CD4-positive, alpha-beta T cell (primary cell): ENCODE measurements at regions not wholly inside any gene's neighbourhood (a gene's known extent, or its start where the extent isn't known, plus 50 kb on each side); places are given as distances from the start of the nearest gene placed in this dataset.
A peak's percentile ranks its signal among the peaks of the same experiment; 100 is the strongest.

ENCODE experiments used
- ATAC-seq: fragments of 200-7000 bp; cut with Tn5 transposase; one replicate; pipeline ENCODE4 v1.10.0; 2022; ENCODE audit warnings: mild to moderate bottlenecking; ENCODE audit not compliant: poor library complexity
- CTCF ChIA-PET: fragments of 350-600 bp; sonication (Branson Sonifier 250); formaldehyde crosslinking; loops from one replicate; lab custom pipeline; 2021; ENCODE audit warnings: antibody characterized with exemption, inconsistent platforms; lab: Charles Lee
- POLR2A ChIA-PET: fragments of 350-600 bp; sonication (Branson Sonifier 250); formaldehyde crosslinking; loops from one replicate; lab custom pipeline; 2021; ENCODE audit warnings: antibody characterized with exemption, inconsistent platforms; lab: Charles Lee
- DNase-seq, 14 experiments: peaks; one replicate each; pipeline ENCODE4 v3.0.0-alpha.2; 2013 to 2020; ENCODE audit warnings: mixed read lengths in 2 of 14
- H3K27ac ChIP-seq, 2 donors: one replicate each; pipeline versions ENCODE4 v1.5.1 to v1.7.0; 2013; ENCODE audit warnings: low read length in 2 of 2, low read depth in 1 of 2, mild to moderate bottlenecking in 1 of 2
- H3K27me3 ChIP-seq, 2 experiments: 1 replicate in 1 of 2; 2 replicates in 1 of 2; pipeline versions ENCODE4 v1.6.1 to v1.7.0; 2013; ENCODE audit warnings: low read length in 2 of 2, control low read depth in 1 of 2, mild to moderate bottlenecking in 1 of 2, moderate library complexity in 1 of 2; ENCODE audit not compliant: insufficient read depth in 2 of 2, control insufficient read depth in 1 of 2
- H3K36me3 ChIP-seq: one replicate; pipeline ENCODE4 v1.6.1; 2013; ENCODE audit warnings: low read length, control low read depth; ENCODE audit not compliant: insufficient read depth
- H3K4me1 ChIP-seq: one replicate; pipeline ENCODE4 v1.6.1; 2013; ENCODE audit warnings: low read length, control low read depth; ENCODE audit not compliant: insufficient read depth
- H3K4me3 ChIP-seq: one replicate; pipeline ENCODE4 v1.5.1; 2013; ENCODE audit warnings: mild to moderate bottlenecking, low read length, moderate library complexity
- H3K9me3 ChIP-seq, 2 experiments: 1 replicate in 1 of 2; 2 replicates in 1 of 2; pipeline versions ENCODE4 v1.6.1 to v1.7.0; 2013; ENCODE audit warnings: low read length in 2 of 2, mild to moderate bottlenecking in 2 of 2, control low read depth in 1 of 2, moderate library complexity in 1 of 2; ENCODE audit not compliant: control insufficient read depth in 1 of 2, insufficient read depth in 1 of 2
- H3K27ac Mint-ChIP-seq: one replicate; pipeline ENCODE4 v1.8.0; 2020; ENCODE audit warnings: mixed read lengths
- H3K27me3 Mint-ChIP-seq: one replicate; pipeline ENCODE4 v1.8.0; 2021; ENCODE audit warnings: mixed read lengths
- H3K36me3 Mint-ChIP-seq: one replicate; pipeline ENCODE4 v1.8.0; 2021; ENCODE audit warnings: low read depth, mixed read lengths
- H3K4me1 Mint-ChIP-seq: one replicate; pipeline ENCODE4 v1.8.0; 2021; ENCODE audit warnings: low read depth, mixed read lengths
- H3K4me3 Mint-ChIP-seq: one replicate; pipeline ENCODE4 v1.8.0; 2020; ENCODE audit warnings: mild to moderate bottlenecking, mixed read lengths
- H3K9me3 Mint-ChIP-seq: one replicate; pipeline ENCODE4 v1.8.0; 2020; ENCODE audit warnings: mixed read lengths
- intact Hi-C, 2 experiments: fragments of 100-400 bp; cut with DNase I in 1 of 2; cut with micrococcal nuclease in 1 of 2; formaldehyde crosslinking; loops; one replicate each; pipeline versions ENCODE4 v1.15.1 to v1.9.0; 2023 to 2025; cut with DNase I, micrococcal nuclease
- TF ChIP-seq, protein P1 (sequence below): fragments of 200-600 bp; IDR thresholded peaks from one replicate; pipeline ENCODE4 v1.8.0; 2022; ENCODE audit warnings: antibody characterized with exemption, mild to moderate bottlenecking

GRCh38 chr20:41692479-41693135 is 74.4 kb upstream of the CHD6 start:
- intact Hi-C loops = loop anchor here (2.0 to 10.0 kb wide), 7 partner anchors 74 to 1492 kb away; partner anchors contain the start of genes CHD6 (in 2 of the 2), PLCG1 (in 1 of the 2), PTPRT (in 1 of the 2) and TOP1 (in 1 of the 2)
- TF ChIP-seq, protein P1, sequence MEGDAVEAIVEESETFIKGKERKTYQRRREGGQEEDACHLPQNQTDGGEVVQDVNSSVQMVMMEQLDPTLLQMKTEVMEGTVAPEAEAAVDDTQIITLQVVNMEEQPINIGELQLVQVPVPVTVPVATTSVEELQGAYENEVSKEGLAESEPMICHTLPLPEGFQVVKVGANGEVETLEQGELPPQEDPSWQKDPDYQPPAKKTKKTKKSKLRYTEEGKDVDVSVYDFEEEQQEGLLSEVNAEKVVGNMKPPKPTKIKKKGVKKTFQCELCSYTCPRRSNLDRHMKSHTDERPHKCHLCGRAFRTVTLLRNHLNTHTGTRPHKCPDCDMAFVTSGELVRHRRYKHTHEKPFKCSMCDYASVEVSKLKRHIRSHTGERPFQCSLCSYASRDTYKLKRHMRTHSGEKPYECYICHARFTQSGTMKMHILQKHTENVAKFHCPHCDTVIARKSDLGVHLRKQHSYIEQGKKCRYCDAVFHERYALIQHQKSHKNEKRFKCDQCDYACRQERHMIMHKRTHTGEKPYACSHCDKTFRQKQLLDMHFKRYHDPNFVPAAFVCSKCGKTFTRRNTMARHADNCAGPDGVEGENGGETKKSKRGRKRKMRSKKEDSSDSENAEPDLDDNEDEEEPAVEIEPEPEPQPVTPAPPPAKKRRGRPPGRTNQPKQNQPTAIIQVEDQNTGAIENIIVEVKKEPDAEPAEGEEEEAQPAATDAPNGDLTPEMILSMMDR = no peak
- peaks cover 2% of the 10 kb centered on the region for H3K27me3 Mint-ChIP-seq

GRCh38 chr20:41691443-41691842 is 73.3 kb upstream of the CHD6 start:
- Mint-ChIP-seq H3K27ac (no peak overlapping the region), H3K4me3 (peak overlapping the region; percentile 40), H3K4me1 (peaks cover 21% of the 10 kb centered on the region), H3K36me3 (peaks cover 6% of the 10 kb centered on the region), H3K9me3 (no peaks in the 10 kb centered on the region), H3K27me3 (peaks cover 7% of the 10 kb centered on the region)
- DNase-seq = no peak
- no peak for ATAC-seq
- ChIA-PET POLR2A (interaction anchor here (0.6 to 2.9 kb wide), 3 partner anchors 10 to 73 kb away, joined by 3 to 78 read pairs (median 4); partner anchors contain the start of gene CHD6), CTCF (no interaction called here)
- no peak overlapping the region for H3K4me3 ChIP-seq
- H3K4me1 ChIP-seq = peaks cover 14% of the 10 kb centered on the region
- no peak overlapping the region for H3K27ac ChIP-seq
- no peaks in the 10 kb centered on the region for H3K9me3 ChIP-seq
- peaks cover 3 to 6% of the 10 kb centered on the region in 2 experiments for H3K27me3 ChIP-seq
- H3K36me3 ChIP-seq = no peaks in the 10 kb centered on the region
- TF ChIP-seq, protein P1 = no peak
- intact Hi-C loops = loop anchor here (5.0 to 10.0 kb wide), 6 partner anchors 74 to 1493 kb away; partner anchors contain the start of genes CHD6 (in 1 of the 2), PLCG1 (in 1 of the 2), PTPRT (in 1 of the 2) and TOP1 (in 1 of the 2)

More at GRCh38 chr20:41692479-41693135, 74.4 kb upstream of the CHD6 start:
- H3K27ac Mint-ChIP-seq = peak overlapping the region; percentile 87
- ATAC-seq (peak; percentile 54), DNase-seq (peak; percentile 59 to 91 (median 72))
- ChIA-PET POLR2A (interaction anchor here (0.7 to 2.9 kb wide), 20 partner anchors 9 to 1765 kb away, joined by 3 to 78 read pairs (median 4); partner anchors contain the start of genes CHD6, SRSF6 and ZHX3), CTCF (interaction anchor here (1.0 to 1.2 kb wide), 2 partner anchors 73 to 74 kb away, joined by 4 read pairs; partner anchors contain the start of gene CHD6)
- Histone ChIP-seq H3K27ac (peak overlapping the region; percentile 76 to 87), H3K4me3 (peak overlapping the region; percentile 83), H3K9me3 (no peaks in the 10 kb centered on the region), H3K4me1 (peaks cover 14% of the 10 kb centered on the region), H3K27me3 (peaks cover 0 to 6% of the 10 kb centered on the region in 2 experiments), H3K36me3 (no peaks in the 10 kb centered on the region)
- peaks cover 6% of the 10 kb centered on the region for H3K36me3 Mint-ChIP-seq
- H3K9me3 Mint-ChIP-seq = no peaks in the 10 kb centered on the region
- peak overlapping the region; percentile 90 for H3K4me3 Mint-ChIP-seq
- peaks cover 23% of the 10 kb centered on the region for H3K4me1 Mint-ChIP-seq

DNA sequence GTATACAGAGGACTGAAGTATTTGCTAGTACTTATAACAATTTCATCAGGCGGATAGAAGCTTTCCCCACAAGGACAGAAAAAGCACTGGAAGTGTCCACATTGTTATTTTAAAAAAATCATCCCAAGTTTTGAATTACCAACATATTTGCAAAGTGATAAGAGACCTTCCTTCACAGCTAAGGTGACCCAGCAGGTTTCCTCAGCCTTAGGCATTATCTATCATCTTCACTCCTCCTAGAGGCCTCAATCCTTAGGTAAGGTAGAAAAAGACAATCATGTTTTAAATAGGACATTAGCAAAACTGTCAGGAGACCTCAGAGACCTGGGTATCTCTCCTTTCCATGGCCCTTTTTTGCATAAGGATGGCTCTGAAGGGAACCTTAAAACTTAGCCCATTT is 72.5 kb upstream of the CHD6 start:
- Histone ChIP-seq H3K27ac (no peak overlapping the region), H3K9me3 (no peaks in the 10 kb centered on the region), H3K4me1 (peaks cover 14% of the 10 kb centered on the region), H3K27me3 (peaks cover 4 to 6% of the 10 kb centered on the region in 2 experiments), H3K36me3 (no peaks in the 10 kb centered on the region), H3K4me3 (no peak overlapping the region)
- H3K36me3 Mint-ChIP-seq = peaks cover 6% of the 10 kb centered on the region
- ATAC-seq = no peak
- TF ChIP-seq, protein P1 = no peak
- H3K9me3 Mint-ChIP-seq = no peaks in the 10 kb centered on the region
- intact Hi-C loops = loop anchor here (5.0 to 10.0 kb wide), 6 partner anchors 73 to 1494 kb away; partner anchors contain the start of genes CHD6 (in 1 of the 2), PLCG1 (in 1 of the 2), PTPRT (in 1 of the 2) and TOP1 (in 1 of the 2)
- H3K4me3 Mint-ChIP-seq = peak overlapping the region; percentile 40
- peaks cover 15% of the 10 kb centered on the region for H3K27me3 Mint-ChIP-seq
- no peak overlapping the region for H3K27ac Mint-ChIP-seq
- no peak for DNase-seq
- H3K4me1 Mint-ChIP-seq = peaks cover 21% of the 10 kb centered on the region
- CTCF ChIA-PET = no interaction called here
- POLR2A ChIA-PET = no interaction called here
